ENCODE measurements at regions not wholly inside any gene's neighbourhood (a gene's known extent, or its start where the extent isn't known, plus 50 kb on each side); places are given as distances from the start of the nearest gene placed in this dataset.
"Not testable (repeated sequence)": the region's sequence is repeated elsewhere in the genome, so short reads cannot be mapped to it uniquely, and the experiment has no call there.

GRCh38 chr12:39675263-39675662 is 55.7 kb upstream of the ABCD2 start:
- TF ChIP-seq CTCF (IDR thresholded peaks at IDR 0.05; ENCODE audit: insufficient read depth, low read depth, low read length): no peak
- POLR2A ChIA-PET: no interaction called here
- no peak for DNase-seq (ENCODE audit: low read depth)
- no peaks in the 10 kb centered on the region for H3K27me3 ChIP-seq (ENCODE audit: control insufficient read depth, insufficient read depth, low read length)
- no peak overlapping the region for H3K4me3 ChIP-seq (ENCODE audit: low read depth, low read length)
- CTCF ChIA-PET: interaction anchor here (0.7 kb wide), 1 partner anchor 266 kb away, joined by 3 read pairs; no protein-coding TSS in a partner anchor
- no peaks in the 10 kb centered on the region for H3K36me3 ChIP-seq (ENCODE audit: control insufficient read depth, insufficient read depth, low read length)

- no peak for DNase-seq (ENCODE audit: low read depth)
- no peaks in the 10 kb centered on the region for H3K27me3 ChIP-seq (ENCODE audit: control insufficient read depth, insufficient read depth, low read length)
- no peak overlapping the region for H3K4me3 ChIP-seq (ENCODE audit: low read depth, low read length)
- TF ChIP-seq CTCF (IDR thresholded peaks at IDR 0.05; ENCODE audit: insufficient read depth, low read depth, low read length): no peak
- ChIA-PET POLR2A (no interaction called here), CTCF (no interaction called here)
- no peaks in the 10 kb centered on the region for H3K36me3 ChIP-seq (ENCODE audit: control insufficient read depth, insufficient read depth, low read length)
Measured at GRCh38 chr12:39672976-39673375, 53.4 kb upstream of the ABCD2 start.

- Histone ChIP-seq H3K4me3 (ENCODE audit: low read depth, low read length) (no peak overlapping the region), H3K27me3 (ENCODE audit: control insufficient read depth, insufficient read depth, low read length) (no peaks in the 10 kb centered on the region), H3K36me3 (ENCODE audit: control insufficient read depth, insufficient read depth, low read length) (no peaks in the 10 kb centered on the region)
- no peak for TF ChIP-seq CTCF (IDR thresholded peaks at IDR 0.05; ENCODE audit: insufficient read depth, low read depth, low read length)
- POLR2A ChIA-PET: no interaction called here
- CTCF ChIA-PET: no interaction called here
- DNase-seq (ENCODE audit: low read depth): no peak
Measured at GRCh38 chr12:39671898-39672875, 52.6 kb upstream of the ABCD2 start.

- H3K27me3 ChIP-seq (ENCODE audit: control insufficient read depth, insufficient read depth, low read length); H3K4me3 ChIP-seq (ENCODE audit: low read depth, low read length); CTCF ChIA-PET; POLR2A ChIA-PET; DNase-seq (ENCODE audit: low read depth); H3K36me3 ChIP-seq (ENCODE audit: control insufficient read depth, insufficient read depth, low read length): not testable (repeated sequence)
Measured at GRCh38 chr12:39669539-39669938, 49.9 kb upstream of the ABCD2 start.
